Tibial artery (tissue), 4 donors: ENCODE measurements at regions not wholly inside any gene's neighbourhood (a gene's known extent, or its start where the extent isn't known, plus 50 kb on each side); places are given as distances from the start of the nearest gene placed in this dataset.
"Not testable (repeated sequence)": the region's sequence is repeated elsewhere in the genome, so short reads cannot be mapped to it uniquely, and the experiment has no call there.

ENCODE experiments used
- DNase-seq, 2 donors: peaks; one replicate each; pipeline ENCODE4 v3.0.0-alpha.2; 2019
- H3K27ac ChIP-seq, 2 donors: fragments of 200-600 bp; sonication (generic) in 1 of 2; 1 replicate in 1 of 2; 2 replicates in 1 of 2; pipeline ENCODE4 v1.5.1; 2018 to 2019; ENCODE audit warnings: mild to moderate bottlenecking in 1 of 2
- H3K27me3 ChIP-seq, 2 donors: fragments of 200-600 bp; sonication (generic) in 1 of 2; one replicate each; pipeline versions ENCODE4 v1.5.1 to v1.6.0; 2016 to 2019
- H3K36me3 ChIP-seq, 3 donors: fragments of 200-600 bp; sonication (generic) in 2 of 3; one replicate each; pipeline ENCODE4 v1.5.1; 2016 to 2019; ENCODE audit warnings: mild to moderate bottlenecking in 2 of 3
- H3K4me1 ChIP-seq, 4 donors: fragments of 200-600 bp; sonication (generic) in 2 of 4; 1 replicate in 3 of 4; 2 replicates in 1 of 4; pipeline ENCODE4 v1.5.1; 2016 to 2019
- H3K4me3 ChIP-seq, 2 donors: fragments of 200-600 bp; sonication (generic) in 1 of 2; 1 replicate in 1 of 2; 2 replicates in 1 of 2; pipeline ENCODE4 v1.5.1; 2018 to 2019; ENCODE audit warnings: mild to moderate bottlenecking in 2 of 2
- H3K9me3 ChIP-seq, 3 donors: fragments of 200-600 bp; sonication (generic) in 1 of 3; one replicate each; pipeline ENCODE4 v1.5.1; 2016 to 2019
- CTCF ChIP-seq, 2 experiments: fragments of 200-600 bp in 1 of 2; fragments of 450-650 bp in 1 of 2; IDR thresholded peaks; one replicate each; pipeline ENCODE4 v1.5.1; 2017 to 2019; ENCODE audit warnings: antibody characterized with exemption in 2 of 2, mild to moderate bottlenecking in 1 of 2, moderate library complexity in 1 of 2
- intact Hi-C: fragments of 100-400 bp; cut with DNase I; formaldehyde crosslinking; loops from one replicate; pipeline ENCODE4 v1.15.0; 2023; ENCODE audit warnings: low total_unique reads

- Histone ChIP-seq H3K9me3 (no peaks in the 10 kb centered on the region), H3K27me3 (no peaks in the 10 kb centered on the region), H3K27ac (no peak overlapping the region), H3K4me1 (no peaks in the 10 kb centered on the region), H3K4me3 (no peak overlapping the region), H3K36me3 (no peaks in the 10 kb centered on the region)
- TF ChIP-seq CTCF (IDR thresholded peaks at IDR 0.05), result no peak
- intact Hi-C loops, result no loop called here
- no peak for DNase-seq
Observed at GRCh38 chr1:219550201-219550600, 62.7 kb downstream of the ZC3H11B start.

GRCh38 chr1:219549215-219549614 is 63.7 kb downstream of the ZC3H11B start:
- intact Hi-C loops, result no loop called here
- Histone ChIP-seq H3K27me3 (no peaks in the 10 kb centered on the region), H3K27ac (no peak overlapping the region), H3K9me3 (no peaks in the 10 kb centered on the region), H3K4me3 (no peak overlapping the region), H3K36me3 (no peaks in the 10 kb centered on the region), H3K4me1 (no peaks in the 10 kb centered on the region)
- no peak for TF ChIP-seq CTCF (IDR thresholded peaks at IDR 0.05)
- DNase-seq, result no peak

GRCh38 chr1:219548386-219548785 is 64.5 kb downstream of the ZC3H11B start:
- H3K36me3 ChIP-seq, result no peaks in the 10 kb centered on the region
- intact Hi-C loops, result no loop called here
- no peak overlapping the region for H3K27ac ChIP-seq
- no peaks in the 10 kb centered on the region for H3K9me3 ChIP-seq
- no peak for TF ChIP-seq CTCF (IDR thresholded peaks at IDR 0.05)
- no peaks in the 10 kb centered on the region for H3K27me3 ChIP-seq
- H3K4me3 ChIP-seq, result no peak overlapping the region
- H3K4me1 ChIP-seq, result no peaks in the 10 kb centered on the region
- DNase-seq, result no peak

- H3K9me3 ChIP-seq, H3K4me1 ChIP-seq, intact Hi-C loops, H3K4me3 ChIP-seq, H3K27ac ChIP-seq, DNase-seq, H3K36me3 ChIP-seq, H3K27me3 ChIP-seq: not testable (repeated sequence)
Observed at GRCh38 chr1:219545756-219546155, 67.1 kb downstream of the ZC3H11B start.

GRCh38 chr1:219544163-219544846 is 68.6 kb downstream of the ZC3H11B start:
- intact Hi-C loops, result no loop called here
- Histone ChIP-seq H3K27ac (no peak overlapping the region), H3K9me3 (no peaks in the 10 kb centered on the region), H3K4me1 (no peaks in the 10 kb centered on the region), H3K36me3 (no peaks in the 10 kb centered on the region), H3K4me3 (no peak overlapping the region), H3K27me3 (no peaks in the 10 kb centered on the region)
- DNase-seq, result no peak
- TF ChIP-seq CTCF (IDR thresholded peaks at IDR 0.05), result no peak

- Histone ChIP-seq H3K4me3 (no peak overlapping the region), H3K27ac (no peak overlapping the region), H3K27me3 (no peaks in the 10 kb centered on the region), H3K9me3 (no peaks in the 10 kb centered on the region), H3K36me3 (no peaks in the 10 kb centered on the region), H3K4me1 (no peaks in the 10 kb centered on the region)
- intact Hi-C loops, result no loop called here
- no peak for TF ChIP-seq CTCF (IDR thresholded peaks at IDR 0.05)
- no peak for DNase-seq
Observed at GRCh38 chr1:219542828-219543518, 69.9 kb downstream of the ZC3H11B start.
